ENCODE measurements at regions not wholly inside any gene's neighbourhood (a gene's known extent, or its start where the extent isn't known, plus 50 kb on each side); places are given as distances from the start of the nearest gene placed in this dataset.
"Not testable (repeated sequence)": the region's sequence is repeated elsewhere in the genome, so short reads cannot be mapped to it uniquely, and the experiment has no call there.

DNA sequence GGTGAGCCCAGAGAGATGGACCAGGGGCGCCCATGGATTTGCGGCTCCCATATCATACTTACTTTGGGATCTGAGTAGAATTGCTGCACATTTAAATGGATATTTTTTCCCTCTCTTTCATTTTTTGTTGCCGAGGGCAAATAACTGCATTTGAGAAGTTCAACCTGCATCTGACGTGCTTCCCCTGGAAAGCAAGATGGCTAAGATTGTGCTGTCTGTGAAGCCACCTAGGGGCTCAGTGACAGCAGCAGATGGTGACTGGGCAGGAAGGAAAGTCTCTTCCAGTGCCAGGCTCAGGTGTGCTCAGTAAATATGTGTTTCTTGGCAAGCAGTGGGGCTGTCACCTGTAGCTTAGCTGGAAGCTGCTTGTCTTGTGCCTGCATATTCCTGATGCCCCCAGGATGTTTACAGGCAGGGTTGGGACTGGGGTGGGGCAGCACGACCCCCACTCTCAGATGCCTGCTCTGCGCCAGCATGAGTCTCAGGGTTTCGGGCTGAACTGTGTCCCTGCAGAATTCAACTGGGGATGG is 59.8 kb upstream of the ETV3 start:
- H3K4me3 Mint-ChIP-seq = no peak overlapping the region

DNA sequence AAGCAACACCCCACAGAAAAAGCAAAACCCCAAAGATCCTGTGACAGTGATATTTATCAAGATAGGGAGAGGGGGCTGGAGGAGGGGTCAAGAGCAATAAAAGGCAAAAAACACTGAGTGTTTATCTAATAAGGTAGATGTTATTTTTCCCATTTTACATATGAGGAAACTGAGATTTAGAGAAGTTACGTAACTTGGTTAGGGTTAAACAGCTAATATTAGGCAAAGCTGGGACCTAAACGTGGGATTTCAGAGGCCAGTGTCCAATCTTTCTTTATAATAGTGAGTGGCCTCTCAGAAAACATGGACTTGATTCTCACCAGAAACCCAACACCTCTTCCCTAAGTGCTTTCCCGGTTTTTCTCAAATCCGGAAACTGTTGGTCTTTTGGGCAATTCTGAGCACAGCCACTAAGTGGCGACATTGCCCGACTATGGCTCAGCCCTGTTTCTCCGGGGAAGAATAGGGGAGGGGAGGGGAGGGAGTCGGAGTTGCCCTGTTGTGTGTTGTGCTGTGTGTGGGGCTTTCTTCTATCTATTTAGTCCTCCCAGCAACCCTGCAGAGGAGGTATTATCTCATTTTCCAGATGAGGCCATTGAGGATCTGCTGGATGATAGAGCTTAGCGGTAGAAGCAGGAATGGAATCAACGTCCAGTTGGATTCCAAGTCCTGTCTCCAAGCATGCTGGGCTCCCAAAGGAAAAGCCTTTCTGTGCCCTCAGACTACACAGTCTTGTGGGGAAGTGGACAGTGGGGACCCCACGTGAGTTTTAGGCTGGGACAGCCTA is 58.7 kb upstream of the ETV3 start:
- peaks cover 23% of the 10 kb centered on the region for H3K27me3 Mint-ChIP-seq (ENCODE audit: insufficient read depth)
- intact Hi-C loops (cut with micrococcal nuclease) = loop anchor here (10.0 kb wide), 1 partner anchor 168 kb away; no protein-coding TSS in a partner anchor
- H3K36me3 Mint-ChIP-seq (ENCODE audit: low read depth); H3K4me3 Mint-ChIP-seq; H3K27ac Mint-ChIP-seq; H3K4me1 Mint-ChIP-seq (ENCODE audit: low read depth); DNase-seq (ENCODE audit: low spot score); H3K9me3 Mint-ChIP-seq: not testable (repeated sequence)

More for the DNA sequence above, 59.8 kb upstream of the ETV3 start:
- intact Hi-C loops (cut with micrococcal nuclease) = loop anchor here (10.0 kb wide), 1 partner anchor 167 kb away; no protein-coding TSS in a partner anchor
- H3K36me3 Mint-ChIP-seq (ENCODE audit: low read depth) = no peaks in the 10 kb centered on the region
- no peak overlapping the region for H3K27ac Mint-ChIP-seq
- H3K9me3 Mint-ChIP-seq = no peaks in the 10 kb centered on the region
- DNase-seq (ENCODE audit: low spot score) = no peak
- H3K27me3 Mint-ChIP-seq (ENCODE audit: insufficient read depth) = peaks cover 18% of the 10 kb centered on the region
- peaks cover 4% of the 10 kb centered on the region for H3K4me1 Mint-ChIP-seq (ENCODE audit: low read depth)

GRCh38 chr1:157196245-157196543 is 58.0 kb upstream of the ETV3 start:
- Mint-ChIP-seq H3K27me3 (ENCODE audit: insufficient read depth) (peaks cover 23% of the 10 kb centered on the region), H3K36me3 (ENCODE audit: low read depth) (no peaks in the 10 kb centered on the region), H3K4me3 (no peak overlapping the region), H3K4me1 (ENCODE audit: low read depth) (peaks cover 4% of the 10 kb centered on the region), H3K9me3 (no peaks in the 10 kb centered on the region), H3K27ac (no peak overlapping the region)
- no peak for DNase-seq (ENCODE audit: low spot score)
- intact Hi-C loops (cut with micrococcal nuclease) = loop anchor here (10.0 kb wide), 1 partner anchor 169 kb away; no protein-coding TSS in a partner anchor

DNA sequence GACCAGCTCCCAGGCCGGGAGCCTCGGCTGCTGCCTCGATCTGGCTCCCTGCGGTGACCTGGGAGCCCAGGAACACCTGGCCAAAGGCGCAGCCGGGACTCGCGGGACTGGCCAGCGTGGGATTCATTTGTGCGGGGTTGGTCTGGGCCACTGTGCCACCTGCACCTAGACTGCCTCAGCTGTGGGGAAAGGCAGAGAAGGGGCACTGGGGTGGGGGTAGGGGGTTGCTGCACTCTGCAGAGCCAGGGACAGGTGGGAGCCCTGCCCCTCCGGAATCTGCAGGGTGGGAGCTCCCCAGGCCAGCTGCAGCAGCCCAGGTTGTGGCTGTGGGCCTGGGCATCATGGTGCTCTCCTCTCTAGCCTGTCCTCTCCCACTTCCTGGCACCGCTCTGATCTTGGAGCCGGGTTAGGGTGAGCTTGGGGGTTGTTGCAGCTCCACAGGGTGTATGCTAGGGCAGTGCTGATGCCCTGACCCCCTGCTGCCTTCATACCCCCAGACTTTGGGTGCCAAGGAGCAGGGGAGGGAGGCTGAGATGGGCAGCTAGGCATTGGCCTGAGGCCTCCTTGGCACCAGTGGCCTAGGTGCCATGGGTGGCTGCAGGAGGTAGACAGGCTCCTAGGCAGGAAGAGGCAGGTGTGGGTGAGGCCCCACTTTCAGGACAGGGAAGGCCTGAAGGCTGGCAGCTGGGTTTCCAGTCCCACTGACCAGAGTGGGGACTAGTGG is 57.5 kb upstream of the ETV3 start:
- peaks cover 4% of the 10 kb centered on the region for H3K4me1 Mint-ChIP-seq (ENCODE audit: low read depth)

GRCh38 chr1:157194731-157195520 is 56.7 kb upstream of the ETV3 start:
- no peak for DNase-seq (ENCODE audit: low spot score)
- H3K27me3 Mint-ChIP-seq (ENCODE audit: insufficient read depth) = peaks cover 21% of the 10 kb centered on the region
- no peaks in the 10 kb centered on the region for H3K9me3 Mint-ChIP-seq
- H3K4me1 Mint-ChIP-seq (ENCODE audit: low read depth) = peaks cover 4% of the 10 kb centered on the region
- intact Hi-C loops (cut with micrococcal nuclease) = loop anchor here (10.0 kb wide), 1 partner anchor 170 kb away; no protein-coding TSS in a partner anchor
- H3K36me3 Mint-ChIP-seq (ENCODE audit: low read depth) = no peaks in the 10 kb centered on the region
- H3K4me3 Mint-ChIP-seq = no peak overlapping the region
- no peak overlapping the region for H3K27ac Mint-ChIP-seq

More for the DNA sequence above, 57.5 kb upstream of the ETV3 start:
- Mint-ChIP-seq H3K36me3 (ENCODE audit: low read depth) (no peaks in the 10 kb centered on the region), H3K27ac (no peak overlapping the region), H3K4me3 (no peak overlapping the region), H3K27me3 (ENCODE audit: insufficient read depth) (peaks cover 21% of the 10 kb centered on the region), H3K9me3 (no peaks in the 10 kb centered on the region)
- intact Hi-C loops (cut with micrococcal nuclease) = loop anchor here (10.0 kb wide), 1 partner anchor 169 kb away; no protein-coding TSS in a partner anchor
- no peak for DNase-seq (ENCODE audit: low spot score)

DNA sequence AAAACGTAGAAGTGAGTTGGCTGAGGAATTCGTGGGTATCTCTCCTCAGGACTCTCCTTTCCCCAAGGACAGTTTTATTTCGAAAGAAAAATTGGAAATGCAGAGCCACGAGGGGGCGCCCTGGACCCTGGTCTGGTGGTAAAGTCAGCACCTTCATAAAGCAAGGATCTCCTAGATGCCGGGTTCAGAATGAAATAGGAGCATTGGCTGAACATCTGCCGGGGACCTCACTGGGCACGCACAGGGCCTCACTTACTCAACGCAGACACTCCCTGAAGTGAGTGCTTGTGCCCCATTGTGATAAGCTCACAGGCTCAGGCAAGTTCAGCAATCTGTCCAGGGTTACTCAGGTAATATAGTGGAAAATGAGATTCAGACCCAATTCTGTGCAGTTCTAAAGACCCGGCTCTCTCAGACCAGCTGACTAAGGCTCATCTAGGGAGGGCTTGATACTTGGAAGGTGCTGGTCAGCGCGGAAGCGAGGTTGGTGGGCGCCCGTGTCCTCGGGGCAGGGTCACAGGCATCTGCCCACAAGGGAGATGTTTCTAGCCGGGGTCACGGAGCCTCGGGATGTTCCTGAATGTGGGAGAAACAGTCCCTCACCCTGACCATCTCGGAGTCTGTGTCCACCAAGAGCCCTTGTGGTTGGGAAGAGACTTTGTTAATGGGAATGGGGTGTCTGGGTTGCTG is 55.7 kb upstream of the ETV3 start:
- H3K36me3 Mint-ChIP-seq (ENCODE audit: low read depth) = no peaks in the 10 kb centered on the region
- peak; percentile 20 for DNase-seq (ENCODE audit: low spot score)
- intact Hi-C loops (cut with micrococcal nuclease) = loop anchor here (1.0 to 10.0 kb wide), 3 partner anchors 171 to 303 kb away; no protein-coding TSS in a partner anchor
- H3K4me3 Mint-ChIP-seq = no peak overlapping the region
- peaks cover 4% of the 10 kb centered on the region for H3K4me1 Mint-ChIP-seq (ENCODE audit: low read depth)
- no peak overlapping the region for H3K27ac Mint-ChIP-seq
- no peaks in the 10 kb centered on the region for H3K9me3 Mint-ChIP-seq
- peaks cover 21% of the 10 kb centered on the region for H3K27me3 Mint-ChIP-seq (ENCODE audit: insufficient read depth)

DNA sequence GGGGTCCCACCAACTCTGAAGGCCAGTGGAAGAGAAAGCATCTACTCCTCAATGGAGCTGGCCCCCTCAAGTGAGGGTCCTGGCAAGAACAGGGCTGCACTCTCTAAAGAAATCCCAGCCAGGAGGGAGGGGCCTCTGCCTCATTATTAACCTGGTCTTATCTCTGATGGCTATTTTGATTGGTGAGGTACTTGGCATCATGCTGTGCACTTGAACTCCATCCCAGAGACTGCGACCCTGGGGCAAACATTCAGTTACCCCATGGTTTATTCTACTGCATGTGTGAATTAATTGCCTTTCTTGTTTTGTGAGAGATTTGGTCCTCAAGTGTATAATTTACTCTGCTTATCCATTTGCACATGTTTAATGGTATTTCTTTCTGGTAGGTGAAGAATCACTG is 55.0 kb upstream of the ETV3 start:
- DNase-seq (ENCODE audit: low spot score) = no peak
- Mint-ChIP-seq H3K27me3 (ENCODE audit: insufficient read depth) (peaks cover 18% of the 10 kb centered on the region), H3K9me3 (no peaks in the 10 kb centered on the region), H3K4me1 (ENCODE audit: low read depth) (peaks cover 4% of the 10 kb centered on the region), H3K4me3 (no peak overlapping the region), H3K36me3 (ENCODE audit: low read depth) (no peaks in the 10 kb centered on the region), H3K27ac (no peak overlapping the region)
- intact Hi-C loops (cut with micrococcal nuclease) = loop anchor here (1.0 to 10.0 kb wide), 3 partner anchors 172 to 304 kb away; no protein-coding TSS in a partner anchor

DNA sequence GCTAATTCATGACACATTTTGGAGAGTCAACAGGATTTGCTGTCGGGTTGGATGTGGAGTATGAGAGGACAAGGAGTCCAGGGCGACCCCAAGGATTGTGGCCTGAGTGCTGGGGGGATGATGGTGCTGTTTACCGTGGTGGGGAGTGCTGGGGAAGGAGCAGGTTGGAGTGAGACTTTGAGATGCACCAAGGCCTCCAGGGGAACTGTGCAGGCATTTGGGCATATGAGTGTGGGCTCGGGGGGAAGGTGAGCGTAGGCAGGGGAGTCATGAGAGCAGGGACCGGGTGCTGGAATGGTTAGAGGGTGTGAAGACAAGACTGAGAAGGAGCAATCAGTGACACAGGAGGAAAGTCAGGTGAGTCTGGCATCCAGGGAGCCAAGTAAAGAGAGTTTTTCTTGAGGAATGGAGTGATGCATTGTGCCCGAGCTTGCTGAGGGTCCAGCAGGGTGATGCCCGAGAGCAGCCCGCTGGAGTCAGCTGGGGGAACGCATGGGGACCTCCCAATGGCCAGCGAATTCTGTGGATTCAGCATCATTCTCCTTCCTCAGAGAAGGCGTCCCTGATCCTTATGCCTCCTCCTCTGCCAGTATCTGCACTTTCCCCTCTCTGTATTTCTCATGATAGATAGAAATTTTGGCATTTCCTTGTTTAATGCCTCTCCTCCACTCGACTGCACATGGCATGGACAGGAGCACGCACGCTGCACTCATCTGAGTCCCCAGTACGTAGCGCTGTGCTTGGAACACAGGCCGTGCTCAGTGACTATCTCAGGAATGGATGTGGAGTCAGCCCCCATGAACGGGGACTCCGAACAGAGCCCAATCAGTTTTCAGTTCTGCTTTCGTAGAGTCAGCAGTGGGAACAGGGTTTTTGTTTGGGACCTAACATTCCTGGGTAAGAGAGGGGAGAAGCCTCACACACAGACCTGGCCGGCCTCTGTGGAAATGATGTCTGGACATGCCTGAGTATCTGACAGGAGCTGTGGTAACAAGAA is 52.1 kb upstream of the ETV3 start:
- DNase-seq (ENCODE audit: low spot score) = no peak
- intact Hi-C loops (cut with micrococcal nuclease) = loop anchor here (10.0 kb wide), 1 partner anchor 175 kb away; no protein-coding TSS in a partner anchor
- Mint-ChIP-seq H3K36me3 (ENCODE audit: low read depth) (no peaks in the 10 kb centered on the region), H3K27ac (no peak overlapping the region), H3K4me1 (ENCODE audit: low read depth) (peaks cover 4% of the 10 kb centered on the region), H3K27me3 (ENCODE audit: insufficient read depth) (peaks cover 12% of the 10 kb centered on the region), H3K4me3 (no peak overlapping the region), H3K9me3 (no peaks in the 10 kb centered on the region)

- no peaks in the 10 kb centered on the region for H3K9me3 Mint-ChIP-seq
- H3K4me1 Mint-ChIP-seq (ENCODE audit: low read depth) = peaks cover 4% of the 10 kb centered on the region
- intact Hi-C loops (cut with micrococcal nuclease) = no loop called here
- H3K27ac Mint-ChIP-seq = no peak overlapping the region
- peaks cover 10% of the 10 kb centered on the region for H3K27me3 Mint-ChIP-seq (ENCODE audit: insufficient read depth)
- DNase-seq (ENCODE audit: low spot score) = no peak
- no peak overlapping the region for H3K4me3 Mint-ChIP-seq
- no peaks in the 10 kb centered on the region for H3K36me3 Mint-ChIP-seq (ENCODE audit: low read depth)
These were observed 50.9 kb upstream of the ETV3 start for GRCh38 chr1:157189096-157189495.
